GM12872 (cell line): ENCODE measurements at regions not wholly inside any gene's neighbourhood (a gene's known extent, or its start where the extent isn't known, plus 50 kb on each side); places are given as distances from the start of the nearest gene placed in this dataset.

Experiments used
- CTCF ChIP-seq: IDR thresholded peaks from 3 replicates; pipeline ENCODE4 v1.5.1; 2011; ENCODE audit warnings: low read depth, mild to moderate bottlenecking, low read length, moderate library complexity; ENCODE audit not compliant: insufficient read depth

GRCh38 chr11:134008634-134009071 lies 51.9 kb upstream of the IGSF9B start:
- TF ChIP-seq CTCF = no peak

GRCh38 chr11:134013518-134013917 lies 55.4 kb upstream of the JAM3 start:
- no peak for TF ChIP-seq CTCF

GRCh38 chr11:134014511-134014910 lies 54.4 kb upstream of the JAM3 start:
- TF ChIP-seq CTCF = peak; percentile 24; the same call in 1 of the 3 replicates

GRCh38 chr11:134015556-134015955 lies 53.3 kb upstream of the JAM3 start:
- TF ChIP-seq CTCF = no peak

GRCh38 chr11:134017511-134018430 lies 51.1 kb upstream of the JAM3 start:
- no peak for TF ChIP-seq CTCF
